ENCODE measurements at regions not wholly inside any gene's neighbourhood (a gene's known extent, or its start where the extent isn't known, plus 50 kb on each side); places are given as distances from the start of the nearest gene placed in this dataset.

DNA sequence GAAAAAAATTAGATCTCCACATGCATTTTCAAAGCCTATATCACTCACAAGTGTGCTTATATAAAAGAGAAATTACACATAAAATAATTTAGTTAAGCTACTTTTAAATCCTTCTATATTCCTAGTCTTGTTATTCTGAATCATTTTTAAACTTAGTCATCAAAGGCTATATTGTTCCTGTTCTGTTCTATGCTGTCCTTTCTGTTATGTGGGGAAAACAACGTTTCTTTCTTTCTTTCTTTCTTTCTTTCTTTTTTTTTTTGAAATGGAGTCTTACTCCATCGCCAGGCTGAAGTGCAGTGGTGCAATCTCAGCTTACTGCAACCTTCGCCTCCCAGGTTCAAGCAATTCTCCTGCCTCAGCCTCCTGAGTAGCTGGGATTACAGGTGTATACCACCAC, 389.2 kb upstream of the FTMT start:
- dilution Hi-C loops (cut with HindIII; ENCODE audit: low sequenced_read_pairs, unreplicated experiment): no loop called here
- H2AK5ac ChIP-seq (ENCODE audit: low read depth, low read length): no peak overlapping the region
- H3K18ac ChIP-seq (ENCODE audit: low read depth, low read length): no peak overlapping the region
- H3K79me1 ChIP-seq (ENCODE audit: low read depth in 1 of 2, low read length in 2 of 2): no peaks in the 10 kb centered on the region
- intact Hi-C loops (cut with micrococcal nuclease): no loop called here
- H2BK120ac ChIP-seq (ENCODE audit: low read depth, low read length): no peak overlapping the region
- no peak overlapping the region for H3K27ac ChIP-seq (ENCODE audit: insufficient read depth, low read length)
- ChIA-PET CTCF (interaction anchor here (0.6 to 0.7 kb wide), 2 partner anchors 170 to 274 kb away, joined by 3 to 5 read pairs; no protein-coding TSS in a partner anchor), POLR2A (ENCODE audit: unreplicated experiment) (no interaction called here)
- no TSS peak for BruUV-seq (replicated peaks)
- no peak overlapping the region for H2AFZ ChIP-seq (replicated peaks; ENCODE audit: low read length, poor library complexity)
- H3K9ac ChIP-seq (ENCODE audit: low read depth, low read length): no peak overlapping the region
- H4K20me1 ChIP-seq (ENCODE audit: insufficient read depth, low read length): no peaks in the 10 kb centered on the region
- no peak overlapping the region for H2BK20ac ChIP-seq (ENCODE audit: low read depth, low read length)
- H3K36me3 ChIP-seq (ENCODE audit: control insufficient read depth, insufficient read depth, low read length): no peaks in the 10 kb centered on the region
- no CpG with 5 or more reads among the region's 3 CpGs for WGBS, 2 experiments (ENCODE audit: extremely low coverage in 2 of 2, insufficient read length in 1 of 2)
- no peaks in the 10 kb centered on the region for H3K9me3 ChIP-seq (ENCODE audit: control insufficient read depth, insufficient read depth, low read length)
- H4K5ac ChIP-seq (ENCODE audit: low read depth, low read length): no peak overlapping the region
- H2BK5ac ChIP-seq (ENCODE audit: low read depth, low read length, poor library complexity, severe bottlenecking): no peak overlapping the region
- ATAC-seq (ENCODE audit: low read depth) (no peak), DNase-seq (no peak)
- in situ Hi-C loops (cut with MboI; ENCODE audit: low sequenced_read_pairs): no loop called here
- TF ChIP-seq BHLHE40 (IDR thresholded peaks at IDR 0.05; ENCODE audit: low read depth, low read length) (no peak), RAD21 (IDR thresholded peaks at IDR 0.05; ENCODE audit: low read length) (no peak), MAZ (IDR thresholded peaks at IDR 0.05; ENCODE audit: borderline replicate concordance, low read depth, low read length) (no peak), RCOR1 (IDR thresholded peaks at IDR 0.05; ENCODE audit: insufficient replicate concordance, low read length) (no peak), CEBPB (IDR thresholded peaks at IDR 0.05; ENCODE audit: low read depth, low read length) (no peak), MAFK (IDR thresholded peaks at IDR 0.05; ENCODE audit: low read depth, low read length) (no peak), MXI1 (IDR thresholded peaks at IDR 0.05; ENCODE audit: borderline replicate concordance, low read depth, low read length) (no peak), FOS (IDR thresholded peaks at IDR 0.05; ENCODE audit: low read depth, low read length) (no peak), POLR2A (IDR thresholded peaks at IDR 0.05; ENCODE audit: low read depth, low read length) (no peak), RFX5 (IDR thresholded peaks at IDR 0.05; ENCODE audit: low read depth, low read length) (no peak), SMC3 (IDR thresholded peaks at IDR 0.05; ENCODE audit: low read depth, low read length) (no peak), CHD1 (IDR thresholded peaks at IDR 0.05; ENCODE audit: low read depth, low read length) (no peak), NFE2L2 (IDR thresholded peaks at IDR 0.05; ENCODE audit: low read depth, low read length) (no peak)
- TF ChIP-seq, protein P1, sequence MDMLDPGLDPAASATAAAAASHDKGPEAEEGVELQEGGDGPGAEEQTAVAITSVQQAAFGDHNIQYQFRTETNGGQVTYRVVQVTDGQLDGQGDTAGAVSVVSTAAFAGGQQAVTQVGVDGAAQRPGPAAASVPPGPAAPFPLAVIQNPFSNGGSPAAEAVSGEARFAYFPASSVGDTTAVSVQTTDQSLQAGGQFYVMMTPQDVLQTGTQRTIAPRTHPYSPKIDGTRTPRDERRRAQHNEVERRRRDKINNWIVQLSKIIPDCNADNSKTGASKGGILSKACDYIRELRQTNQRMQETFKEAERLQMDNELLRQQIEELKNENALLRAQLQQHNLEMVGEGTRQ (IDR thresholded peaks at IDR 0.05; ENCODE audit: low read depth, low read length): no peak
- TF ChIP-seq, protein P2, sequence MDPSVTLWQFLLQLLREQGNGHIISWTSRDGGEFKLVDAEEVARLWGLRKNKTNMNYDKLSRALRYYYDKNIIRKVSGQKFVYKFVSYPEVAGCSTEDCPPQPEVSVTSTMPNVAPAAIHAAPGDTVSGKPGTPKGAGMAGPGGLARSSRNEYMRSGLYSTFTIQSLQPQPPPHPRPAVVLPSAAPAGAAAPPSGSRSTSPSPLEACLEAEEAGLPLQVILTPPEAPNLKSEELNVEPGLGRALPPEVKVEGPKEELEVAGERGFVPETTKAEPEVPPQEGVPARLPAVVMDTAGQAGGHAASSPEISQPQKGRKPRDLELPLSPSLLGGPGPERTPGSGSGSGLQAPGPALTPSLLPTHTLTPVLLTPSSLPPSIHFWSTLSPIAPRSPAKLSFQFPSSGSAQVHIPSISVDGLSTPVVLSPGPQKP (IDR thresholded peaks at IDR 0.05; ENCODE audit: borderline replicate concordance, low read depth, low read length): no peak
- TF ChIP-seq, protein P3, sequence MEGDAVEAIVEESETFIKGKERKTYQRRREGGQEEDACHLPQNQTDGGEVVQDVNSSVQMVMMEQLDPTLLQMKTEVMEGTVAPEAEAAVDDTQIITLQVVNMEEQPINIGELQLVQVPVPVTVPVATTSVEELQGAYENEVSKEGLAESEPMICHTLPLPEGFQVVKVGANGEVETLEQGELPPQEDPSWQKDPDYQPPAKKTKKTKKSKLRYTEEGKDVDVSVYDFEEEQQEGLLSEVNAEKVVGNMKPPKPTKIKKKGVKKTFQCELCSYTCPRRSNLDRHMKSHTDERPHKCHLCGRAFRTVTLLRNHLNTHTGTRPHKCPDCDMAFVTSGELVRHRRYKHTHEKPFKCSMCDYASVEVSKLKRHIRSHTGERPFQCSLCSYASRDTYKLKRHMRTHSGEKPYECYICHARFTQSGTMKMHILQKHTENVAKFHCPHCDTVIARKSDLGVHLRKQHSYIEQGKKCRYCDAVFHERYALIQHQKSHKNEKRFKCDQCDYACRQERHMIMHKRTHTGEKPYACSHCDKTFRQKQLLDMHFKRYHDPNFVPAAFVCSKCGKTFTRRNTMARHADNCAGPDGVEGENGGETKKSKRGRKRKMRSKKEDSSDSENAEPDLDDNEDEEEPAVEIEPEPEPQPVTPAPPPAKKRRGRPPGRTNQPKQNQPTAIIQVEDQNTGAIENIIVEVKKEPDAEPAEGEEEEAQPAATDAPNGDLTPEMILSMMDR (conservative IDR thresholded peaks at IDR 0.05; ENCODE audit: low read depth, low read length): no peak
- no peak overlapping the region for H3K4ac ChIP-seq (ENCODE audit: low read depth, low read length)
- no peak overlapping the region for H4K91ac ChIP-seq (ENCODE audit: insufficient read depth, low read depth, low read length)
- no peak overlapping the region for H4K8ac ChIP-seq (ENCODE audit: low read depth in 2 of 2, low read length in 2 of 2)
- no peak overlapping the region for H2AK9ac ChIP-seq (replicated peaks; ENCODE audit: low read depth, low read length, poor library complexity)
- no peak overlapping the region for H2BK15ac ChIP-seq (ENCODE audit: low read depth, low read length)
- H3K4me3 ChIP-seq (ENCODE audit: insufficient read depth, low read depth, low read length): no peak overlapping the region
- no peak overlapping the region for H3K14ac ChIP-seq (replicated peaks; ENCODE audit: low read depth, low read length)
- no peaks in the 10 kb centered on the region for H3K27me3 ChIP-seq (ENCODE audit: control insufficient read depth, insufficient read depth, low read length)
- H3K23ac ChIP-seq (ENCODE audit: low read depth, low read length): no peak overlapping the region
- no peaks in the 10 kb centered on the region for H3K9me1 ChIP-seq (ENCODE audit: insufficient read depth, low read length)
- no peak overlapping the region for H3K4me2 ChIP-seq (ENCODE audit: low read depth, low read length)
- no peaks in the 10 kb centered on the region for H3K4me1 ChIP-seq (ENCODE audit: control insufficient read depth, insufficient read depth, low read length)
- no peak overlapping the region for H3K56ac ChIP-seq (ENCODE audit: extremely low read depth, insufficient read depth, low read length)

Measured in IMR-90 (cell line).